NCI-H510A treated with DMSO at 0.1 percent for 48 hours (cell line): ENCODE measurements at regions not wholly inside any gene's neighbourhood (a gene's known extent, or its start where the extent isn't known, plus 50 kb on each side); places are given as distances from the start of the nearest gene placed in this dataset.

Source experiments
- DNase-seq: peaks from one replicate; lab custom pipeline; 2025; lab: John Stamatoyannopoulos, UW

DNA sequence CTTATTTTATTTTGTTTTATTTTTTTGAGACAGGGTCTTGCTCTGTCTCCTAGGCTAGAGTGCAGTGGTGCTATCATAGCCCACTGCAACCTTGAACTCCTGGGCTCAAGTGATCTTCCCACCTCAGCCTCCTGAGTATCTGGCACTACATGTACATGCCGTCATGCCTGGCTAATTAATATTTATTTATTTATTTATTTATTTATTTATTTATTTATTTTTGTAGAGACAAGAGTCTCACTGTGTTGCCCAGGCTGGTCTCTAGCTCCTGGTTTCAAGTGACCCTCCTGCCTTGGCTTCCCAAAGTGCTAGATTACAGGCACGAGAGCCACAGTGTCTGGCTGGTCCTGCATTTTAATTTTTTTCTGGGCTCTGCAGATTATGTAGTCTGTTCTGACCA, 84.9 kb upstream of the BCOR start:
- no peak for DNase-seq

DNA sequence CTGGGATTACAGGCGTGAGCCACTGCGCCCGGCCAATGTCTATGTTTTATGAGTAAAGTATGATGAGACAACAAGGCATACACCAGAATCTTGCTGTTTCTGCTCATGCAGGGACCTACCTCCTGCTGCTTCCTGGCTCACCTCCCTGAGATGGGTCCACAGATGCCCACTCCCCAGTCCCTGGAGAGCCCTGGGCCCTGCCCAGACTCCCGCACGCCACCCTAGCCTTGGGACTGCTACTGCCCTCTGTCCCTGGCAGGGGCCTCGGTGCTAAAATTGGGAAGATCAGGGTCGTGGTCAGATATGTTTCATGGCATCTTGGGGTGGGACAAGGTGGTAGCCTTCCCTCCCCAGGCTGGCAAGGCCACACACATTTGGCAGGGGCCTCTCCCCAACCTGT, 84.3 kb upstream of the BCOR start:
- no peak for DNase-seq

DNA sequence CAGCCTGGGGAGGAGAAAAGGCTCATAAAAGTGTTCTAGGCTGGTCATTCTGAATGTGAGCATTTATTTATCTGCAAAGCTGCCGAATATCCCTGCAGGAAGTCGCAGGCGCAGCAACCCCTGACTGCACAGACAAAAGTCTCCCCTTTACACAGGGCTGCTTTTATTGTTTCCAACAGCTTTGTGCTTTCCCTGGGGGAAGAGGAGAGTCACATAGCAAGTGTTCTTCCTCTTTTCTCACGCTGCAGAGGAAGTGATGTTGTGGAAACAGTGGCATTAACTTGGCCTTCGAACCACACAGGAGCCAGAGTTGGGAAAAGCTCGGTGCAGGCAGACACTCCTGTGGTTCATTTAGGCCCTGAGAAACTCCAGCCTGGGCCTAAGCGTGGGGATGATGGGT, 81.5 kb upstream of the BCOR start:
- DNase-seq: no peak

DNA sequence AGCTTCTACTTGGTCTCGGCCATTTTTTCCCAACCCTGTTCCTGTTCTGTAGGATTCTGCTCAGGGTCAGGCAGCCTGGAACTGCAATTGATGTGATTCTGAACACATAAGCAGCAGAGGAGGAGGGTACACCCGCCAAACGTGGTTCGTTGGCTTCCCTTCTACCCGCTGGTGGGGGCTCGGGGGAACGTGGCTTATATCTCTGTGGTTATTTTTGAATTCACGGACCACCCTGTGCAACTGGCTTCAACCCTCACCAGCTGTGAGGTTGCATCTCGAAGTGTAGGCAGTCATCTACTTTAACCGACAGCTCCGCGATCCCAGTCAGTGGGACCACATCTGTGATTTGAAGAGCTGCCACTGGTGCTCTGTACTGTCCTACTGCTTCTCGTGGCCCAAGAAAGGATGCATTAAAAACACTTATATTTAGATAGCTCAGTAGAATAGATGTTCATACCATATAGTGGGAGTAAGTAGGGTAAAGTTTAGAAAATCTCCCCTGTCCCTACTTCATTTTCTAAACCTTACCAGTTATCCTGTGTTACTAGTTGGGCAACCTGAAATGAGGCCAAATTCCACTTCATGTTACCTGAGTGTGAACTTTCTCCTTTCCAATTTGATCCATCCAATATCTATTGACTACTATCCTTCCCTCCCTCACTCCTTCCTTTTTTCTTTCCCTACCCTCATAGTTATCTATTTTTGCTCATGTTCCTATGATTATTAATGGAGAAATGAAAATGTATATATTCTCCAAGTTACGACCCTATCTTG, 80.4 kb upstream of the BCOR start:
- no peak for DNase-seq

DNA sequence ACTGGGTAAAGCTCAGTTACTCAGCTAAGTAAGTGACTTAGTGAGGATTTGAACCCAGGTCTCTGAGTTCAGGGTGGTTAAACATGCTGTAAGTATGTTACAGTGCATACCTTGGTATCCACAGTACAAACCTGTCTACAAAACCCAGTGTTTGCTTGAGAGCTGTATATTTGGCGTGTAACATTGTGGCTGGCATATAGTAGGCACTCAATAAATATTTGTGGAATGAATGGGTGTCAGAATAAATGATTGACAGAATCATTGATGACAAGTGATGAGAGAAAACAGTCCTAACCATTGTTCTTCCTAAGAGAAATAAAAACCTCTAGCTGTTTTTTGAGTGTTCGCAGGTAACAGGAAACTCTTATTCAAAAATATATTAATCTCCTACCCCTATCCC, 79.7 kb upstream of the BCOR start:
- DNase-seq: no peak

DNA sequence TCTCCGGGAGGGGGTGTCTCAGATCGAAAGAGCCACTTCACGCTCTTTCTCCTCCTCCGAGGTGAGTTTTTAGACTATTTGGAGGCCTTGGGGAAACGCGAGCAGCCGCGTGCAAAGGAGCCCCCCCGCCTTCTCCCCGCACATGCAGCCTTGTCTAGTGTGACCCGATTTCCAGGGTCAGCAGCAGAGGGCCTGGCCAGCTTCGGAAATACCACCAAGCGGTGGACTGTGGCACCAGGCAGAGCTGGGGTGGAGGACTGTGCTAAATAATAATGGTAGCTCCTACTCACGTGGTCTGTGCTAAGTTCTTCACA, 79.3 kb upstream of the BCOR start:
- no peak for DNase-seq

DNA sequence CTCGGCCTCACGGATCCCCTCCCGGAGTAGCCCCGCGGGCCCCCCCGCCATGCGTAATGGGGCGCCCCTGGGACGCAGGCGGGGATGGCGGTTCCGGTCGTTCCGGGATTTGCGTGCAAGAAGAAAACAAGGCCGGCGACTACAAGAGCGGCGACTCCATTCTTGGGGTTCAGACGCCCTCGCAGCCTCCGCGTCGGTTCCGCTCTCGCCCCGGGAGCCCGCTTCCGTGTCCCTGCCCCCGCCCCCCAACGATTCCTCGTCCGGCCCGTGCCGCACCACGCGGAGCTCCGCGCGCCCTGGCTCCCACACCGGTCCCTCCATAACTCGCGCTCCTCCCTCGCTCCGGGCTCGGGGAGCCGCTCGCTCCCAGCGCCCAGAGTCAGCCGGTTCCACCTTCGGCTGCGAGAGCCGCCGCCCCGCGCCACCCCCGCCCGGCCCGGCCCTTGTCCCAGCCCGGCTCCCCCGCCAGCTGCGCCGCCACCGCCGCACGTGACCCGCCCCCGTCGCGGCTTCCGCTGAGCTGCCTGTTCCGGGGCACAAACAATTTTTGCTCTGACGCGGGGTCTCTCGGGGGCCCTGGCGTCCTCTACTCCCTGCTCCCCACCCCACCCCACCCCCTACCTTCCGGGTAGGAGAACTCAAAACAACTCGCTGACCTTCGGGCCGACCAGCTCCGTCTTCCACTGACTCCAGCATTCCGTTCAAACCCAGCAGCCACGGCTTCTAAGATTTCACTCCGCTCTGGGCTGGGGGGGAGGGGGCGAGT, 78.8 kb upstream of the BCOR start:
- DNase-seq: no peak

DNA sequence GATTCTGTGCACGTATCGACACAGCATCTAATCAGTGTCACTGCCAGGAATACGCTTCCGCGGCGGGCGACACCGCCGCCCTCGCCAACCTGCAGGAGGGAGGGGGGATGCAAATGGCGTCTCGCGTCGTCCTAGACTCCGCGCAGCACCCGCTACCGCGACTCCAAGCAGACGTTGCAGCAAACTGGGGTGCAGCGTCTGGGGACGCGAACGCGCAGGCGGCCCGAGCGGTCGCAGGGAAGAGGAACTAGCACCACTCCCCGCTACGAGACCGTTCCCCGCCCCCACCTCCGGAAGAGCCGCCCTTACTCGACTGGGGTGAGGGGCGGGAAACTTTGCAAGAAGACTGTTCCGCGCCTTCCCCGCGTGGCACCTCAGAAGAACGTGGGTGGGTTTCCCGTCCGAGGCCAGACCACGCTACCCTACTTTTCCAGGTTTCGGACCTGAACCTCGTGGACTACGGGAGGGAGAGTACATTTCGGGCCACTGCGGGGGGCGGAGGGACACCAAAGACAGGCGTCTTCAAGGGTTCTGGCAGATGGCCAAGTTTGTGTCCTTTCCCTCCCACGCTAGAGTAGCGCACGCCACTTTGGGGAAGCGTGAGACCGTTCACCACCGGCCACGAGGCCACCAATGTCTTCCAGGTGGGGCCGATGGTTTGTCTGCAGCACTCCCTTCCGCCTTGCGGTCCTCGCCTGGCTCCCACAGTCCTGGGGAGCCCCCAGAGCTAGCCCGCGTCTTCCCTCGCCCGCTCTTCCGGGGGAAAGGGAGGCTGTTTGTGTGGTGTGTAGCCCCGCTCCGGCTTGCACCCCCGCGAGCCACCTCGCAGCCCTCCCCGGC, 78.0 kb upstream of the BCOR start:
- peak; percentile 67 for DNase-seq

DNA sequence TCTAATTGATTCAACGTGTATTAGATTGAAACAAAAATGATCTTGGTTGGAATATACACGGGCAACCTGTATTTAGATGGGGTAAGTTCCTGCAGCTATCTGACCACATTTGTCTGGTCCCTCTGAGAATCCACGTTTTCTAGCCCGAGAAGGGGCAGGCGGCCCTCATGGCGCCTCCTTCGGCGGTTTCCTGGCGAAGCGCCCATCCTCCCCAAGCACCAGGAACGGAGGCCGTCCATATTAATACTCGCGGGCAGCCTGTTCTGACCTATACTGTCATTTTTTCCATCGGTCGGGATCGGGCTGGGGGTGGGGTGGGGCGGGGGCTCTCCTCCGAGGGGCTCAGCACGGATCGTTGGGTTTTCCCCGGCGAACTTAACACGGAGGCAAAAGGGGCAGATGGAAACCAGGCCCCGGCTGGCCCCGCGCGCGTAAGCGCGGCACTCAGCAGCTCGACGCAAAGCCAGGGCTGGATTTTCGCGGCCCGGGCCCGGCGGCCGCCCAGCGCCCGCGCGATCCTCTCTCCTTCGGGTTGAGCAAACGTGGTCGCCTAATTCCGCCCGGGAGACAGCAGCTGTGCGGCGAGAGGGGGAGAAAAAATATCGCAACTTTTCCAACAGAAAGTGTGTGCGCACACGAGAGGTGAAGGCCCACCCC, 77.2 kb upstream of the BCOR start:
- DNase-seq: peak; percentile 59

DNA sequence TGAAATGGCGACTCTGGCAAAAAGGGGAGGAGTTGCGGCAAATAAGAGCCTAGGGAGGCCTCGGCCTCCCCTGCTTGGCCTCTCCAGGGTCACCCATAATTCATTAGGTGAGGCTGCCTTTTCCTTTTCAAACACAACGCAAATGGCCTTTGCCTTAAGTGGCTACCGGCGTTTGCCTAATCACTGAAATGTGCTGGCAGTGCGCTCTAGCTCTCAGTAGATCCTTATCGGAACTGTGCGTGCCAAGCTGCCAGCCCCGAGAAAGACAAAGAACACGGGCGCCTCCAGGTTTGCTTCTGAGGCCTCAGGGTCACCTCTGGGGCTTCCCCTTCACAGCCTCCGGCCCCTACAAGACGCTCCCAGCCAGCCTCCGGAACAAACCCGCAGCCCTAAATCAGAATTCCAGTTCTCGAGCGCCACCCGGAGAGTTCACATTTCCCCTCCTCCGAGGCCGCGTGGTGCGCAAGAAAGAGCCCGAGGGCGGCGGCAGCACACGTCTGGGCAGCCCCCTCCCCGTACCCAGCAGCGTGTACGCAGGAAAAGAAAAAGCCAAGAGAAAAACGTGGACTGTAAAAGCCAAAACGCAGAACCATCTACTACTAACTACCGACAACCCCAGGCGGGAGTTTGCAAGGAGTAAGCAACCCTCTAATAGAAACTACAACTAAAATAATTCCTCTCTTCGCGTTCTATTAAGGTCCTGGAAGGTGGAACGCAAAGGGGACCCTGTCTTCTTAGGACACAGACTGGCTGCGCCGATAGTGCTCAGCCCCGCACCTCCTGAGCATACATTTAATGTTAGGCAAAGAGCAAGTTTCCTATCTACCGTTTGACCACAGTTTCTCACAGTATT, 76.5 kb upstream of the BCOR start:
- peak; percentile 65 for DNase-seq

DNA sequence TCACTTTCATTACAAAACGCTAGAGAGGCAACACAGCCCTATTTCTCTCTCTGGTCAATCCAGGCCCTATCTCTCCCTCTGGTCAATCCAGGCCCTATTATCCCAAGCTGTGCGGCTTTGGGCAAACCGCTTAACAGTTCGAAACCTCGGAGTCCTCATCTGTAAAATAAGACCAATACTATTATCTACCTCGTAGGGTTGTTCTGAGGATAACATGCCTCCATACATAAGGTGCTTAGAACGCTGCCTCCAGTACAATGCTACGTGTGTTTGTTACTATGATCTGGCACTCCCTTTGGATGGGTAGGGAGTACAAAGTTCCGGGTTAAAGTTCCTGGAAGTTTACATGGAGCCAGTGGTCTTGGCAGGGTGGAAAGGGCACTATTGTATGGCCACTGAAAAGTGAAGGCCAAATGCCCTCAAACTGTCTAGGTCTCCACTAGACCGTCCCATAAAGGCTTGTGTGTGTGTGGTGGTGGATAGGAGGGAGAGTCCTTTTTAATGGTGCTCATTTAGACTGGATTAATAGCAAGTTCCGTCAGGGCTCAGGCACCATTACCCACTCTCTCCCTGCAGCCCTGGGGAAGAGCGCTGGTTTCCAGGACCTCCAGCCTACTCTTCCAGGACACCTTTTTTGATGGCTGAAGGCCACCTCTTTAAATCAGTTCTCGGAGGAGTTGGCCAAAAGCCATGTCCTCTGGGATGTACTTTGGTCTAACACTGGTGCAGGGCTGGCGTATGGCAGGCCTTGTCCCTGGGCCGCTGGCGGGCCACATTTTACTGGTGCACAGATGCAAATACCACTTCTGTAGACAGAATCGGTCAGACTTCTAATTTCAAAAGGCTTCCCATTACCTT, 75.6 kb upstream of the BCOR start:
- no peak for DNase-seq

DNA sequence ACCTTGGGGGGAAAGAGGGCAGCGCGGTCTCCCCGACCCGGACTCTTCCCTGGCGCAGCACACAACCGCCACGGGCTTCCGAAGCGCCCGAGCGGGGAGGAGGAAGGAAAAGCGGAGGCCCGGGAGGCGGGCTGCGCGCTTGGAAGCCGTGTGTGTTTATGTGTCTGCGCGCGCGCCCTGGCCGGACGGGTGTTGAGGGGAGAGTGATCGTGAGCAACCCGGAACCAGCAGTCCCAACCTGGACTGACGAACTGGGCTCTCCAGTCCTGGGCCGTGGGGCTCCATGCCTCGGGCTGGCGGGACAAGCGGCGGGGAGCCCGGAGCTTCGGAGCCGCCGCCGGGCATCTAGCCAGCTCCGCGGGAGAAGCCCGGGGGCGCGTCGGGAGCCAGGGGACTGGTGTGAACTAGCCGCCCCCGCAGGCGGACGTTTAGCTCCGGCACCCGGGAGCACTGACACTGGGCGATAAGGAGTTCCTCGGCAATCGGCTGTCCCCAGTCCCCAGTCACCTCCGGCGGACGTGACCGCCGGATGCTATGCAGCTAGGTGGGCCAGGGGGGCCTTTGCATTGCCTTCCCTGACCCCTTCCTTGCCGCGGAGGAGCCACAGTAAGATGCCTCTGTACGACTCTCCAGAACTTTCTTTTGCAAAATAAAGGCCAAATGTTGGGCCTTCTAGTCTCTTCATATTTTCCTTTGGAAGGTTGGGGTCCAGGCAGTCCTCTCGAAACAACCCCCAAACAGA, 74.8 kb upstream of the BCOR start:
- no peak for DNase-seq

DNA sequence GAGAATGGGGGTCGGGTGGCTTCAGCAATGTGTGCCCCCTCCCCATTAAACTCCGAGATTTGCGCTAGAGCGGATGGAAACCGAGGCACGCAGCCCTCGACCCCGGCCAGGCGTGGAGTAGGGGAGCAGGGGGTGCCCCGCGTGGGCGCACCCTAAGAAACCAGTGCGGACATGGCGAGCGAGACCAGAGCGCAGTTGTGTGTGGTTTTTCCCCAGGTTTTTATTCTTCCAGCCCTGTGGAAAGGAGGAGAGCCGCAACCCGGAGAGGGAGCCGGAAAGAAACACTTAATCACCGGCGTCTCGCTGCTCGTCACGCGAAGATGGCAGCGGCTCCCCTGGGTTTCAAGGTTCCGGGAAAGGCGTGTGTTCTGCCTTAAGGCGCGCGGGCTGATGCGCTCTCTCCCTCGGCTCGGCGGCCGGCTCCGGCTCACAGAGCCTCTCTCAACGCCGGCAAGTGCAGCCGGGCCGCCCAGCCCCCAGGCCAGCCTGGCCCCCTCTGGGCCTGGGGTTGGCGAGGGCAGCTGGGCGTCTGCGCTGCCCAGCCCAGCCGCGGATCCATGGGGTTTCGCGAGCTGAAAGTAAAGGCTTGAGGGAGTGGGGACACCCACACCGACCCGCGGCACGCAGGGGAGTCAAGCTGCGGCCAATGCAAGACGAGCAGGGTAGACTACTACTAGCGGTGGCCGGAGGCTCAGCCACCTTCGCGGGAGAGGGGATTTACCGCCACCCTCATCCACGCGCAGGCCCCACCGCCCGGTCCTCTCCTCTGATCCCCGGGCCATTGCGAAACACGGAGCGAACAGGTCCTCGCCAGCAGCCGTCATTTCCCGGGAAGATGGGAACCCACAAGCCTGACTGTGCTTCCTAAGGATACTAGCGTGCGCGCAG, 74.0 kb upstream of the BCOR start:
- no peak for DNase-seq

DNA sequence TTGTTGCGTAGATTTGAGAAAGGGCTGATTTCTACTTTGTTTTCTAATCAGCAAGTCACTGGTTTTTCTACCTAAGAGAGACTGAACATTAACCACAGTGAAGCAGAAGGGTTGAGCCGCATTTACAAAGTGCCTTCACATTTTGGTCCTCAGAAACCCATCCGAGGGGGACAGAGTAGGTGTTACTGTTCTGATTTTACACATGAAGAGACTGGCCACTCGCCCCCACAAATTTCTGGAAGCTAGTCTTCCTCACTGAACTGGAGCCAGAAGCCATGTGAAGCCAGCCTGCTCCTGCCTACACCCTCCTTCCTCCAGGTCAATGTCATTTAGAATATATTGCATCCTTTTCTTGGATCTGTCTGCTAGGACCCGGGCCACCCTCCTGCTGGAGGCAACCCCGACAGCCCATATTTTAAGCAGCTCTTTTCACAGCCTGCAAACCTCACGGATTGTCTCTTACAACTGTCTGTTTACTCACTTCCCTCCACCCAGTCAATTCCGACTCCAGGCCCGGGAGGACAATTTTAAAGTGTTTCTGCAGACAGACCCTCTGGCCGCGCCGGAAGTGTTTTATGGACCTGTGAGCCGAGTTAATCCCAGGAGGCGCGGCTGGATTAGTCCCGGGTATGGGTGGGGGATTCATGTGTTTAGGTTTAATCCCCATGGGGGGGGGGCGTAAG, 73.2 kb upstream of the BCOR start:
- peak; percentile 20 for DNase-seq

DNA sequence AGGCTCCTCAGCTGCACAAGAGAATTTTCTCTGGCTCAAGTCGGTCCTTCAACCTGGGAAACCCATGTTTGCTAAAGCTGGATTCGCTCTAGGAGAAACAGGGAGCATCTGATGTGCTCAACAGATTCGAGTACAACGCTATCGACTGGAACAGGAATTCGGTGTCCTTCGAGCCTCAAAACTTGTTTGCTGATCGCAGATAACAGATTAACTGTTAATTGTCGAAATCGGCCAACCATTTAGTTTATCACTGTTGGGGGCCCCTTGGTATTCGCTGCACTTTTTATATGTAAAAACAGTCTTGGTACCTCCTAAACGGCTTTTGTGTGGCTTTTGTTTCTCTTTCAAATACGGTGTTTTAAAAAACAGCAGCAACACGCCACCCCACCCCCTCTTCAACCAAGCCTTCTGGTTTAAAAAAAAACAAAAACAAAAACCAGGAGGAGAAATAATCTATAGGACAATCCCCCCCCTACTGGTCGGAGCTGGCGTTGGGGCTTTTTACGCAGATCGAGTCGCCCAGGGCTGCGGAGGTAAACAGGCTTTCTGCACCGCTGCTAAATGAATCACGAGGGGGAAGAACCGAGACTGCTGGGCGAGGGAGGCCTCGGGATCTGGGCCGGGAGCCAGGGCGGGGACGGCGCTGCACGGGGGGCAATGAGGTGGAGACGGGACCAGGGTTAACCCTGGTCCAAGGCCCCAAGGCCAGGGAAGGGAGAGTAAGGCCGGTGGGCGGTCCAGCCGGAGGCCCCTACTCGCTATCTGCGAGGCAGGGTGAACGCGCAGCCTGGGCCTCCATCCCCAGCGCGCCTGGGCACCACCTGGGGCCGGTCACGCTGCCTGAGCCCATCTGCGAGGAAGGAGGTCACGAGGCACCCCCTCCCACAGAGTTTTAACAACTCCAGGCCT, 71.7 kb upstream of the BCOR start:
- DNase-seq: peak; percentile 73

DNA sequence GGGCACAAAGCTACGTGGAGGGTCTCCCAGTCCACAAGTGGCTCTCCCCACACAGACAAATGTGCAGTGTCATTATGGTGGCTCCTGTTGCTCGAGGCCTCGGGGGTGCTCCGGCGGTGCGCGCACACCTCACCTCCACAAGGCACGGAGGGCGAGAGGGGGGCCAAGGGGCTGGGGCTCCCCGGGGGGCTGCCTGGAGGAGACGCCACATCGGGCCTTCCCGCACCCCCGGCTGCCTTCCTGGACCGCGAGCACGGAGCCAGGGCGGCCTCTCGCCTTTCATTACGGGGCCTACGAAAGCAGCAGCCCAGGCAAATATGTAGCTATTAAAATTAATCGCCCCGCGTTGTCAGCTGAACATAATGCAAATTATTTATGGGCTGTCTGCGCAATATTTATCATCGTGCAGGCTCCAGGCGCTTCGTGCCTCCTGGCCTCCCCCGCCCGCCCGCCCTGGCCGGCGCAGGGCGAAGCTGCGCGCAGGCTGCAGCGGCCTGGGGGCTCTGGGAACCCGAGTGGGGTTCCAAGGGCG, 70.8 kb upstream of the BCOR start:
- no peak for DNase-seq
